ENCODE measurements at regions not wholly inside any gene's neighbourhood (a gene's known extent, or its start where the extent isn't known, plus 50 kb on each side); places are given as distances from the start of the nearest gene placed in this dataset.

- no peak for DNase-seq (ENCODE audit: low spot score)
These were observed 103.5 kb upstream of the TNRC6C start for GRCh38 chr17:77854759-77855745.

- DNase-seq (ENCODE audit: low spot score), result no peak
These were observed 101.8 kb upstream of the TNRC6C start for GRCh38 chr17:77856551-77857305.

GRCh38 chr17:77857306-77857555, 101.3 kb upstream of the TNRC6C start:
- no peak for DNase-seq (ENCODE audit: low spot score)

GRCh38 chr17:77857613-77858012, 100.9 kb upstream of the TNRC6C start:
- DNase-seq (ENCODE audit: low spot score), result no peak

- no peak for DNase-seq (ENCODE audit: low spot score)
These were observed 100.0 kb upstream of the TNRC6C start for GRCh38 chr17:77858291-77859034.

- no peak for DNase-seq (ENCODE audit: low spot score)
These were observed 99.3 kb upstream of the TNRC6C start for GRCh38 chr17:77859035-77859810.

- DNase-seq (ENCODE audit: low spot score), result no peak
These were observed 97.3 kb upstream of the TNRC6C start for GRCh38 chr17:77861133-77861695.

GRCh38 chr17:77861981-77862645, 96.4 kb upstream of the TNRC6C start:
- DNase-seq (ENCODE audit: low spot score), result no peak

- DNase-seq (ENCODE audit: low spot score), result no peak
These were observed 95.4 kb upstream of the TNRC6C start for GRCh38 chr17:77862890-77863813.

- DNase-seq (ENCODE audit: low spot score), result no peak
These were observed 94.7 kb upstream of the TNRC6C start for GRCh38 chr17:77863814-77864161.

GRCh38 chr17:77864234-77865111, 94.0 kb upstream of the TNRC6C start:
- no peak for DNase-seq (ENCODE audit: low spot score)

- DNase-seq (ENCODE audit: low spot score), result peak; percentile 97
These were observed 93.3 kb upstream of the TNRC6C start for GRCh38 chr17:77865112-77865611.

GRCh38 chr17:77865716-77866115, 92.8 kb upstream of the TNRC6C start:
- no peak for DNase-seq (ENCODE audit: low spot score)

- DNase-seq (ENCODE audit: low spot score), result no peak
These were observed 91.2 kb upstream of the TNRC6C start for GRCh38 chr17:77867308-77867781.

- no peak for DNase-seq (ENCODE audit: low spot score)
These were observed 90.4 kb upstream of the TNRC6C start for GRCh38 chr17:77867976-77868713.

GRCh38 chr17:77869041-77869599, 89.4 kb upstream of the TNRC6C start:
- no peak for DNase-seq (ENCODE audit: low spot score)

- no peak for DNase-seq (ENCODE audit: low spot score)
These were observed 88.8 kb upstream of the TNRC6C start for GRCh38 chr17:77869665-77870132.
